HG02588 (cell line): ENCODE measurements at regions not wholly inside any gene's neighbourhood (a gene's known extent, or its start where the extent isn't known, plus 50 kb on each side); places are given as distances from the start of the nearest gene placed in this dataset.

ENCODE experiments used
- ATAC-seq: cut with Tn5 transposase; IDR thresholded peaks from one replicate; pipeline ENCODE4 v1.9.1; 2021; ENCODE audit warnings: mild to moderate bottlenecking, moderate library complexity; ENCODE audit not compliant: unreplicated experiment

DNA sequence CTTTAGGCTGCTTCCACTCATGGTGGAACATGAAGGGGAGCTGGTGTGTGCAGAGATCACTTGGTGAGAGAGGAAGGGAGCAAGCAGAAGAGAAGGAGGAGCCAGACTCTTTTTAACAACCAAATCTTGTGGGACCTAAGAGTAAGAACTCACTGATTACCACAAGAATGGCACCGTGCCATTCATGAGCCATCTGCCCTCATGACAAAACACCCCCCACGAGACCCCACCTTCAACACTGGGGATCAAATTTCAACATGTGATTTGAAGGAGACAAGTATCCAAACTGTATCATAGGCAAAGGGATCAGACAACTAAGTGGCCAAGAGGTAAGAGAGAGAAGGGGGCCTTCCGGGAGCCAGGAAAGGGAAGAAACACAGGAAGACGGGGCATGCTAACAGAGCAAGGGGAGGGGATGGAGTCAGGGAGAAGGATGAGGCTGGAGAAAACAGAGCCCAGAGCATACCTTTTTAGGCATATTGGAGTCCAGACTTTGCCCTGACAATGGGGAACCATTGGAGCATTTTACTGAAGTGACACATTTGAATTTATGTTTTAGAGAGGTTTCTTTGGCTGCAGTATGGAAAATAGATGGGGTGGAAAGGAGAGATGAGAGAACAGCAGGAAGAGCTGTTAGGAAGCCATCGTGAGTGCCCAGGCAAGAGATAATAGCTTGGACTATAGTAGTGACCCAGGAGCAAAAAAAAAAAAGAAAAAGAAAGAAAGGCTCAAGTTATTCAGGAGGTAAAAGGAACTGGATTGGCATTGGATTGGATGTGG lies 204.4 kb upstream of the NUDT4 start:
- no peak for ATAC-seq

GRCh38 chr12:93174048-93174447 lies 203.7 kb upstream of the NUDT4 start:
- no peak for ATAC-seq

DNA sequence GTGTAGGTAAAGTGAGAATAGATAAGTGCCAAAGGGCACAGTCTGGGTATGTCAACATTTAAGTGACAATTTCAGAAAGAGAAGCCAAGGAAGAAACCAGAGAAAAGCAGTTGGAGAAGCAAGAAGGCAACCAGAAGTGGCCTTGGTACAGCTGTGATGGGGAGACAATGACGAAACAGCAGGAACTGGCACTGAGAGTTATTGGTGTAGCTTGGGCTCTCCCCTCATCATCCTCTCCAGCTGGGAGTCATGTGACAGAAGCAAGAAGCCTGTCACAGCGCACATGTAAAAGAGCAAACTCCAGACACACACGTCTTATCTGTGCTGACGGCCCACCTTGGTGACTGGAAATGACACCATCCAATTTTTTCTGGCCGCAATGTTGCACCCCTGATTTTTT lies 203.3 kb upstream of the NUDT4 start:
- ATAC-seq, result no peak

DNA sequence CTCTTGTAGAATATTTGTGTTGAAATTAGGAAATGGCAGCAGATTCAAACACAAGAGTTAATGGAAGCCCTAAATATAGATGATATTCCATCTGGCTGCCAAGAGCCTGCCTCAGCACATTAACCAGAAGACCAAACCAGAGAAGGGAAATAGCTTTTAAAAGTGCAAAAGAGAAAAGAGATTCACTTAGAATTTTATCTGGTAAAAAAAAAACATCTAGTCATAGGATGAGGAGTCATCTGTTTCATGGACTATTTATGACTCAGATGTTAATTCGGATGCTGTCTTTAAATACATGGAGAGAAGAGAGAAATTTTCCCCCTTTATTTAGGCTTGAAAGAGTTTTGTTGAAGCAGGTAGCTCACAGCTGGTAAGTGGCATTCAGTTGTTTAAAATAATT lies 201.6 kb upstream of the NUDT4 start:
- no peak for ATAC-seq

DNA sequence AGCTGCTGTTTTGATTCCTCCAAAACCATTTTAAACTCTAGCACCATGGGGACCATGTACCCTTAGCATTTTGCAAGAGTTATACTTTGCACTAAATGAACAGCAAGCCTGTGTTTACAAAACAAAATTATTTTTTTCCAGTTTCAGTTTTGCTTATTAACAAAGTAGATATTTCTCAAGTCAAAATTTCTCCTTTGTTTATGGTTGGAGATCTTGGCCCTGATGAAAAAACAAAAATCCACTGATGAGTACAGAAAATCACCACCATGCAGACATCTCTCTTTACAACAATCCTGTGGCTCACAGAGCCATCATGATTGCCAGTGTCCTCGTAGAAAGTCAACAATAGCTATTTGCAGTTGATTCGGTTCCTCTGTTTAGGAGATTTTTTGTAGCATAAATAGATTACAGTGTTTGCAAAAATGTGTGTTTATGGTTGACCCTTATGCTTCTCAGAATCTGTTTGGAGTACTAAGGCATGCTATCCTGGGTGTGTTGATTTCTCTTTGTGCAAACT lies 201.1 kb upstream of the NUDT4 start:
- ATAC-seq, result no peak

DNA sequence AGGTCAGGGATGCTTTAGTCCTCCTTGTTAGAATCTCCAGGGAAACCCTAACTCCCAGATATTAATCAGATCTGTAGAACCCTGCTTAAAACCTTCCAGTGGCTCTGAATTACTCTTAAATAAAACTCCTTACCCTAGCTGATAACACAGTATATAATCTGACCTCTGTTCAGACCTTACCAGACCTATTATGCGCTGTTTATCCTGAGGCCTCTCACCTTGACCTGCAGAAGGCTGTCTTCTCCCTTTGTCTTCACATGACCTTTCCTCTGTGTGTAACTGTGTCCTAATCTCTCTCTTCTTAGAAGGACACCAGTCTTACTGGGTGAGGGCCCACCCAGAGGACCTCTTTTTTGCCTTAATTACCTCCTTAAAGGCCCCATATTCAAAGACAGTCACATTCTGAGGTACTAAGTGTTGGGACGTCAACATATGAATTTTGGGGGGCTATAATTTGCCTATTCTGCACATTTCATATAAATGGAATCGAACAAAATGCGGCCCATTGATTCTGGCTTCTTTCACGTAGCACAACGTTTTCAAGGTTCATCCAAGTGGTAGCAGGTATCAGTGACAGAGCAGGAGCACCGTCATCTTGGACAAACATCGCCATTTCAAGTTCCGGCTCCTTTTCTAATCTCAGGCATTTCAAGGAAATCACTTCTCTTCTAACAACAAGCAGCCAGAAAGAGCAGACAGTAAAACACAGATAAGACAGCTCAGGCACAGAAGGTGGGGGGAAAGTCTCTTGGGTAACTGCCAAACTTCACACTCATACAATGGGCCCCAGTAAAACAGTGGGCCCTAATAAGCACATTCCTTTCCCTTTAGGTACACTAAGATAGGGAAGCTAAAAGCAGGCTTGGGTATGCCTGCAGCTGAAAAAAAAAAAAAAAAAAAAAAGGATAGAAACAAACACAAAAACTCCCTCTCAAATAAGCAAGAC lies 200.2 kb upstream of the NUDT4 start:
- ATAC-seq, result no peak

DNA sequence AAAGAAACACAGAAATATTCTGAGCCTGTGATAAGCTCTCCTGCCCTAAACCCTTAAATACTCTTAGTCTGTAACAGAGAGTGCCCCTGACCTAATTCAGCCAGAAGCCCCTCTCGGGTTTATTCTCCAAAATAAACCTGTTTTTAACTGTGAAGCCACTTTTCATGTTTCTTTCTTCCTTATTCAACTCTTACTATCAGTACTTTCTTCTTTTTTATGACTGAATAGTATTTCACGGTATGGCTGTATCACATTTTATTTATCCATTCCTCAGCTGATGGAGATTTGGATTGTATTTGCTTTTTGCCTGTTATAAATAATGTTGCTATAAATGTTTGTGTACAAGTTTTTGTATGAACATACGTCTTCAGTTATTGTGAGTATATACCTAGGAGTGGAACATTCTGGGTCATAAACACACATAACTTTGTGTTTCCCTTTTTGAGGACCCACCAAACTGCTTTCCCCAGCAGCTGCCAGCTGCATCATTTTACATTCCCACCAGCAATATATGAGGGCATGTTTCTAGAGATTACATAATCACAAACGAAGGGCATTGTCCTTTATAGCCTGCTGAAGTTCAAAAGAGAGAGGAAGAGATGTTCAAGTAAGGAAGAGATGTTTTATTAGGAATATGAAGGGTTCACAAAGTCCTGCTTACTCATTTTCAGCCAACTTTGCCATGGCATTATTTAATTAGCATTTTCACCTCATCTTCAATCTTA lies 199.4 kb upstream of the NUDT4 start:
- no peak for ATAC-seq

DNA sequence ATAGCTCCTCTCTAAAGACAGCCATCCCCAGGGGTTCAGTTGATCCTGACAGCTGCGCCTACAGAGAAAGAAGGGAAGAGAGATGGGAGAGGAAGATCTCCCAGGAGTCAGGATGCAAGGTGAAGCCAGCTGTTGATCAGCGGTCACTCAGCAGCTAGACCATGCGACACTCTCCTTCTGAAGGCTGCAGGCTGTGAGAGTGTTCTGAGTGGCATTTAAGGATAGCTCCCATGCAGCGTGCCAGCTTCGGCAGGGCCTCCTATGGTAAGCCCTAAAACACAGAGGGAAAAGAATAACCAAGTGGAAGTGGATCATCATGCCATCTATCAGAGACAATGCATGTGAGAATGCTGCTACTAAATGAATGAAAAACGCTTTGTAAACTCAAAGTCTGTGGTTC lies 197.9 kb upstream of the NUDT4 start:
- ATAC-seq, result no peak

GRCh38 chr12:93180566-93180965 lies 197.2 kb upstream of the NUDT4 start:
- ATAC-seq, result no peak

GRCh38 chr12:93181409-93181965 lies 196.2 kb upstream of the NUDT4 start:
- ATAC-seq, result no peak

DNA sequence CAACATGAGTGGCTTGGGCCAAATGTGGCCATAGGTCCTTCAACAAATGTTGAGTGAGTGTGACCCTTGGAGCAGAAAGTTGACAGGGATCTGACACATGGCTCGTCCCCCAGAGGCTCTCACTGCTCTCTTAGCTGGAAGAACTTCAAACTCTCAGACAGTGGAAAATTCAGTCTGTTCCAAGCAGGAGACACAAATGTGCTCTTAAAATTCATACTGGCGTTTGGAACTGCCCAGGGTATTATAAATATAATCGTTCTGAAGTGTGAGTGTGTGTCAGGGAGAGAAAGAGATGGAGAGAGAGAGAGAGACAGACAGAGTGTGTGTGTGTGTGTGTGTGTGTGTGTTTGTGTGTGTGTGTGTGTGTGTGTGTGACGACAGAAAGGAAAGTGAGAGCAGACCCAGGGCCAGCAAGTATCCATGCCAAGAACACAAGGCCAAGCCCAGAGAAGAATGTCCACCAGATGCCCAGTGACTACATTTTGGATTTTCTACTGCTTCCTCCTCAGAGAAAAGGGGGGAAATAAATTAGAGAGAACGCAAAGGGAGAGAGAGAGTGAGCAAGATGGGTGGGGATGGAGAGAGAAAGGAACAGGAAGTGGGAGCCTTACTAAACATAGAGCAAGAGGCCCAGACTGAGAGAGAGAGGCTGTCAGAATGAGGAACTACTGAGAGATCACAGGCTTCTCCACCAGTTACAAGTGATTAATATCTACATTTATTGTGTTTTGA lies 193.6 kb upstream of the NUDT4 start:
- peak; percentile 81 for ATAC-seq

- ATAC-seq, result no peak
Measured at GRCh38 chr12:93184672-93185368, 192.9 kb upstream of the NUDT4 start.

DNA sequence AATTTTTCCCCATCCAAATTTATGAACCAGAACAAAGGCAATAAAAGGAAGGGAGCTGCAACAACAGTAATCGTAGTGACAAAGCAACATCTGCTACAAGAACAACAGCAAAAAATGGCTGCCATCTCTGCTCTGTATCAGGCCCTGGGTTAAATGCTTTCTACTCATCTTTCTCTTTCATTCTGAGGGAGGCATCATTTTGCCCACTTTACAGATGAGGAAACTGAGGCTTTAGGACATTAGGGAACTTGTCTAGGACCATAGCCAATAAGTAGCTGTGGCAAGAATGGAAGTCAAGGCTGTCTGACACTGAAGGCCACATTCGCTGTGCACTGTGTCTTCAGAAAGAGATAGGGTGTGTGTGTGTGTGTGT lies 192.4 kb upstream of the NUDT4 start:
- ATAC-seq, result no peak

- no peak for ATAC-seq
Measured at GRCh38 chr12:93186131-93186530, 191.6 kb upstream of the NUDT4 start.

GRCh38 chr12:93186621-93187020 lies 191.1 kb upstream of the NUDT4 start:
- no peak for ATAC-seq

- no peak for ATAC-seq
Measured at GRCh38 chr12:93191423-93191822, 186.3 kb upstream of the NUDT4 start.

DNA sequence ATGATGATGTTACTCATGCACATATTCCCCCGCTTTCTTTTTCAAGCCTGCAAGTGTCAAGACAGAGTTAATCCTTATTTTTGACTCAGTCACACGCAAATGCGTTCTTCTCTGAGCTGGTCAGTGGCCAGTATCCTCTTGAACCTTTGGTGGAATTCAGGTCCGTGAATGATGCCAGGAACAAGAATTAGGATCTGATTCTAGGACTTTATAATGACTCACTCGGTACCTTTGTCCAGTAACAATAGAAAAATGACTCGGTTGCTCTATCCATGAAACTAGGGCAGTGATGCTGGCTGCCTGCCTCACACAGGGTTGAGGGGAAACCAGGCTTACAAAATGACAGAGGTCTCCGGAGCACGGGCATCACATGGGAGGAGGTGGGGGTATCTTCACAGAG lies 185.8 kb upstream of the NUDT4 start:
- no peak for ATAC-seq

- ATAC-seq, result no peak
Measured at GRCh38 chr12:93192878-93193277, 184.8 kb upstream of the NUDT4 start.

DNA sequence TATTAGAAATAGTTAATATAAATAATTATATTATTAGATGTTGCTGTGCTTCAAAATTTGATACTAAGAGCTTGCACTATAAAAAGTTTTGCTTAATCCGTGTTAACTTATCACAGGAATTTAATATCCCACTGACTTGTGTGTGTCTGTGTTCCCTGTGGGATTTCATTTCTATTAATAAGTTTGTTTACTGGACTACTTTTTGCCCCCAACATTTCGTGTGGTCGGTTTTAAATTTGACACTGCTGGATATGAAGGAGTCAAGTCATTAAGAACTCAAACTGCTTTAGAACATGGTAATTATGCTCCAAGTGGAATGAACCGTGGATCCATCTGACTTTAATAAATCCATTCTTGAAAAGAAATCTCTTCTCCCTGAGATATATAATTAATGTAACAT lies 182.2 kb upstream of the NUDT4 start:
- ATAC-seq, result no peak
